Liver (tissue), 3 donors: ENCODE measurements at regions not wholly inside any gene's neighbourhood (a gene's known extent, or its start where the extent isn't known, plus 50 kb on each side); places are given as distances from the start of the nearest gene placed in this dataset.

Source experiments
- ATF3 ChIP-seq: IDR thresholded peaks from 2 replicates; pipeline ENCODE4 v1.6.1; 2016; ENCODE audit warnings: antibody characterized with exemption
- CTCF ChIP-seq: fragments of 150-350 bp; IDR thresholded peaks from 2 replicates; pipeline ENCODE4 v1.5.1; 2017; ENCODE audit warnings: improper control_type of control experiment, low read depth, low read length; ENCODE audit not compliant: missing input control
- EGR1 ChIP-seq, 2 donors: IDR thresholded peaks; 2 replicates each; pipeline ENCODE4 v1.6.1; 2016 to 2018; ENCODE audit warnings: antibody characterized with exemption in 2 of 2, low read depth in 2 of 2
- FOXA1 ChIP-seq: IDR thresholded peaks from 2 replicates; pipeline ENCODE4 v1.6.1; 2016; ENCODE audit warnings: antibody characterized with exemption
- FOXA2 ChIP-seq: IDR thresholded peaks from 2 replicates; pipeline ENCODE4 v1.6.1; 2016; ENCODE audit warnings: antibody characterized with exemption
- GABPA ChIP-seq, 2 donors: IDR thresholded peaks in 1 of 2; conservative IDR thresholded peaks in 1 of 2; 2 replicates each; pipeline ENCODE4 v1.6.1; 2016; ENCODE audit warnings: antibody characterized with exemption in 2 of 2, mild to moderate bottlenecking in 1 of 2, moderate library complexity in 1 of 2
- HNF4A ChIP-seq, 2 donors: conservative IDR thresholded peaks; 2 replicates each; pipeline ENCODE4 v1.6.1; 2016; ENCODE audit warnings: antibody characterized with exemption in 2 of 2, mild to moderate bottlenecking in 2 of 2
- HNF4G ChIP-seq: IDR thresholded peaks from 2 replicates; pipeline ENCODE4 v1.6.1; 2016; ENCODE audit warnings: antibody characterized with exemption
- JUND ChIP-seq, 2 donors: IDR thresholded peaks; 2 replicates each; pipeline ENCODE4 v1.6.1; 2016; ENCODE audit warnings: antibody characterized with exemption in 2 of 2
- MAX ChIP-seq: IDR thresholded peaks from 2 replicates; pipeline ENCODE4 v1.6.1; 2016; ENCODE audit warnings: antibody characterized with exemption
- REST ChIP-seq: IDR thresholded peaks from 2 replicates; pipeline ENCODE4 v1.6.1; 2016; ENCODE audit warnings: antibody characterized with exemption, mild to moderate bottlenecking
- RXRA ChIP-seq, 2 donors: IDR thresholded peaks; 2 replicates each; pipeline ENCODE4 v1.6.1; 2017 to 2018; ENCODE audit warnings: antibody characterized with exemption in 2 of 2, mild to moderate bottlenecking in 1 of 2
- SP1 ChIP-seq: IDR thresholded peaks from 2 replicates; pipeline ENCODE4 v1.6.1; 2018; ENCODE audit warnings: antibody characterized with exemption, mild to moderate bottlenecking
- TAF1 ChIP-seq: conservative IDR thresholded peaks from 2 replicates; pipeline ENCODE4 v1.6.1; 2016; ENCODE audit warnings: antibody characterized with exemption, mild to moderate bottlenecking
- donor health status: healthy.
- donor health status: healthy.

GRCh38 chr14:38063711-38064320 is 143.9 kb upstream of the SSTR1 start:
- no peak for TF ChIP-seq REST
- no peak for TF ChIP-seq HNF4A (conservative IDR thresholded peaks at IDR 0.05)
- no peak for TF ChIP-seq CTCF
- TF ChIP-seq GABPA (IDR thresholded peaks at IDR 0.05 in 1 of 2, conservative IDR thresholded peaks at IDR 0.05 in 1 of 2): no peak
- no peak for TF ChIP-seq HNF4G
- no peak for TF ChIP-seq SP1
- TF ChIP-seq TAF1: no peak
- no peak for TF ChIP-seq FOXA1
- TF ChIP-seq FOXA2: no peak
- TF ChIP-seq MAX: no peak
- no peak for TF ChIP-seq RXRA (IDR thresholded peaks at IDR 0.05)
- TF ChIP-seq JUND (IDR thresholded peaks at IDR 0.05): no peak
- no peak for TF ChIP-seq ATF3
- TF ChIP-seq EGR1 (IDR thresholded peaks at IDR 0.05; ENCODE audit: low read depth in 2 of 2): no peak
